Ishikawa (cell line): ENCODE measurements at regions not wholly inside any gene's neighbourhood (a gene's known extent, or its start where the extent isn't known, plus 50 kb on each side); places are given as distances from the start of the nearest gene placed in this dataset.

Experiments
- CEBPB ChIP-seq: IDR thresholded peaks from 2 replicates; pipeline ENCODE4 v1.6.1; 2012
- CREB1 ChIP-seq: IDR thresholded peaks from 2 replicates; pipeline ENCODE4 v1.6.1; 2012; ENCODE audit warnings: low read depth
- EGR1 ChIP-seq: IDR thresholded peaks from 2 replicates; pipeline ENCODE4 v1.6.1; 2012
- EP300 ChIP-seq: IDR thresholded peaks from 2 replicates; pipeline ENCODE4 v1.6.1; 2012; ENCODE audit warnings: borderline replicate concordance
- FOXM1 ChIP-seq: IDR thresholded peaks from 2 replicates; pipeline ENCODE4 v1.6.1; 2012; ENCODE audit warnings: low read depth, borderline replicate concordance
- MAX ChIP-seq: IDR thresholded peaks from 2 replicates; pipeline ENCODE4 v1.6.1; 2012
- NFIC ChIP-seq: IDR thresholded peaks from 2 replicates; pipeline ENCODE4 v1.6.1; 2012
- RAD21 ChIP-seq: IDR thresholded peaks from 2 replicates; pipeline ENCODE4 v1.6.1; 2012; ENCODE audit warnings: low read depth
- TAF1 ChIP-seq: IDR thresholded peaks from 2 replicates; pipeline ENCODE4 v1.6.1; 2012; ENCODE audit warnings: low read depth, mild to moderate bottlenecking
- TCF12 ChIP-seq: IDR thresholded peaks from 2 replicates; pipeline ENCODE4 v1.6.1; 2012; ENCODE audit warnings: low read depth
- TEAD4 ChIP-seq: IDR thresholded peaks from 2 replicates; pipeline ENCODE4 v1.6.1; 2012
- USF1 ChIP-seq: IDR thresholded peaks from 2 replicates; pipeline ENCODE4 v1.6.1; 2012
- YY1 ChIP-seq: IDR thresholded peaks from 2 replicates; pipeline ENCODE4 v1.6.1; 2012; ENCODE audit warnings: low read depth
- ZBTB7A ChIP-seq: IDR thresholded peaks from 2 replicates; pipeline ENCODE4 v1.6.1; 2012; ENCODE audit warnings: low read depth
- TF ChIP-seq, protein P1 (sequence below): IDR thresholded peaks from 2 replicates; pipeline ENCODE4 v1.6.1; 2012; ENCODE audit warnings: low read depth, mild to moderate bottlenecking

GRCh38 chr4:11698846-11699590 is 270.3 kb upstream of the HS3ST1 start:
- no peak for TF ChIP-seq MAX
- TF ChIP-seq CEBPB, result no peak
- TF ChIP-seq TCF12, result no peak
- TF ChIP-seq EP300, result no peak
- TF ChIP-seq, protein P1, sequence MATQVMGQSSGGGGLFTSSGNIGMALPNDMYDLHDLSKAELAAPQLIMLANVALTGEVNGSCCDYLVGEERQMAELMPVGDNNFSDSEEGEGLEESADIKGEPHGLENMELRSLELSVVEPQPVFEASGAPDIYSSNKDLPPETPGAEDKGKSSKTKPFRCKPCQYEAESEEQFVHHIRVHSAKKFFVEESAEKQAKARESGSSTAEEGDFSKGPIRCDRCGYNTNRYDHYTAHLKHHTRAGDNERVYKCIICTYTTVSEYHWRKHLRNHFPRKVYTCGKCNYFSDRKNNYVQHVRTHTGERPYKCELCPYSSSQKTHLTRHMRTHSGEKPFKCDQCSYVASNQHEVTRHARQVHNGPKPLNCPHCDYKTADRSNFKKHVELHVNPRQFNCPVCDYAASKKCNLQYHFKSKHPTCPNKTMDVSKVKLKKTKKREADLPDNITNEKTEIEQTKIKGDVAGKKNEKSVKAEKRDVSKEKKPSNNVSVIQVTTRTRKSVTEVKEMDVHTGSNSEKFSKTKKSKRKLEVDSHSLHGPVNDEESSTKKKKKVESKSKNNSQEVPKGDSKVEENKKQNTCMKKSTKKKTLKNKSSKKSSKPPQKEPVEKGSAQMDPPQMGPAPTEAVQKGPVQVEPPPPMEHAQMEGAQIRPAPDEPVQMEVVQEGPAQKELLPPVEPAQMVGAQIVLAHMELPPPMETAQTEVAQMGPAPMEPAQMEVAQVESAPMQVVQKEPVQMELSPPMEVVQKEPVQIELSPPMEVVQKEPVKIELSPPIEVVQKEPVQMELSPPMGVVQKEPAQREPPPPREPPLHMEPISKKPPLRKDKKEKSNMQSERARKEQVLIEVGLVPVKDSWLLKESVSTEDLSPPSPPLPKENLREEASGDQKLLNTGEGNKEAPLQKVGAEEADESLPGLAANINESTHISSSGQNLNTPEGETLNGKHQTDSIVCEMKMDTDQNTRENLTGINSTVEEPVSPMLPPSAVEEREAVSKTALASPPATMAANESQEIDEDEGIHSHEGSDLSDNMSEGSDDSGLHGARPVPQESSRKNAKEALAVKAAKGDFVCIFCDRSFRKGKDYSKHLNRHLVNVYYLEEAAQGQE, result no peak
- no peak for TF ChIP-seq TEAD4
- no peak for TF ChIP-seq USF1
- no peak for TF ChIP-seq FOXM1
- no peak for TF ChIP-seq EGR1
- TF ChIP-seq NFIC, result no peak
- TF ChIP-seq YY1, result no peak
- no peak for TF ChIP-seq RAD21
- TF ChIP-seq TAF1, result no peak
- no peak for TF ChIP-seq CREB1
- TF ChIP-seq ZBTB7A, result no peak

DNA sequence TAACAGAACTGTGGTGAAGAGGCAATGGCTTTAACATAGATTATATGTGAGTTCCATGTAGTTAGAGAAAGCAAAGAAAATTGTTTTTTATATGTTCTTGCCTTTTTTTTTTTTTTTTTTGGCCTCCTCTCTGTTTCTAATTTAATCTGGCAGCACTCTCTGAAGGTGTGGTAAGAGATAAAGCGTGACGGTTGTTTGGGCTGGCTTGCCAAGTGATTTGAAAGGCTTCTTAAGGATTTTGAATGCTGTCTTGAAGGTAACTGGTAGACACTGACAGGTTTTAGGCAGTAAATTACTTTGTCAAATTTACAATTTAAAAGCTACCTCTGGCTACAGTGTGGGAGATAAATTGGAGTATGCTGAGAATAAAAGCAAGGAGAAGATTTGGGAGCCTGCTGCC is 269.3 kb upstream of the HS3ST1 start:
- TF ChIP-seq MAX, result no peak

- TF ChIP-seq RAD21, result no peak
- TF ChIP-seq, protein P1, result no peak
- no peak for TF ChIP-seq ZBTB7A
- TF ChIP-seq MAX, result no peak
- TF ChIP-seq USF1, result no peak
- TF ChIP-seq TAF1, result no peak
- TF ChIP-seq CREB1, result no peak
- no peak for TF ChIP-seq TEAD4
- TF ChIP-seq TCF12, result no peak
- no peak for TF ChIP-seq EP300
- no peak for TF ChIP-seq NFIC
- no peak for TF ChIP-seq FOXM1
- no peak for TF ChIP-seq YY1
- no peak for TF ChIP-seq CEBPB
- no peak for TF ChIP-seq EGR1
Measured at GRCh38 chr4:11693693-11694092, 265.0 kb upstream of the HS3ST1 start.

DNA sequence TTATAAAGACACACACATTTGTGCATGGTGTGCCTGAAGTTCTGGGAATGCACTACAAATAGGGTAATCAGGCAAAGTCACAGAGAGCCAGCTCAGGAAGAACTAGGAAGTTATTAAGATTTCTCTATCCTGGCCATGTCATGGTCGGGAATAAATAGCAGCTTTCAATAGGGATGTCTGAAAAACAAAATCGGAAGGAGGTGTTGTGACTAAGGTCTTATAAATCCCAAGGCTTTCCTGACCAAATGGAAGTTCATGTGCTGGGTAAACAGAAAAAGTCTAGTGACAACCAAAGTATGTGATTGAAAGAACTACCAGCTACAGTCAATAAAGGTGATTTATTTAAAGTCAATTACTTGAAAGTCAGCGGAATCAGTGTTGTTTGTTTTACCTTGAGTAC is 262.5 kb upstream of the HS3ST1 start:
- no peak for TF ChIP-seq TAF1
- TF ChIP-seq, protein P1, result no peak
- no peak for TF ChIP-seq EP300
- TF ChIP-seq EGR1, result no peak
- no peak for TF ChIP-seq TCF12
- TF ChIP-seq CEBPB, result no peak
- no peak for TF ChIP-seq USF1
